ENCODE measurements at regions not wholly inside any gene's neighbourhood (a gene's known extent, or its start where the extent isn't known, plus 50 kb on each side); places are given as distances from the start of the nearest gene placed in this dataset.

DNA sequence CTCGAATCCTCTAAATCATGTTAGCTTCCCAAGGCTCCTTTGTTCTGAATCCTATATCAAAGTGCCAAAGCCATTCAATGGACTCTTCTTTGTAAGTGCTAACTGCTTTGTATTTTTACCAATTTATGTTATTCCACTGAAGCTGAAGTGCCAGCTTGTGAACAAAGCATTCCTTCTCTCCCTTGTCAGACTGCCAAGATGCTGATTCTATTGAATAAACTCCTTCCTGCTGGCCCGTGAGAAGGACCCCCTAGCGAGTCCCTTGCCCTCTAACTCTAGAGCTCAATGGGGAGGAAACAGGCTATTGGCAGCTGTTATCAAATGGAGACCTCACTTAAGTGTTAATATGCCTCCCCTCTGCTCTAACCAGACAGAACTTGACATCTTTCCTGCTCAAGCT lies 1097.9 kb upstream of the CNTNAP5 start:
- DNase-seq (ENCODE audit: extremely low spot score): no peak
- TF ChIP-seq, protein P1, sequence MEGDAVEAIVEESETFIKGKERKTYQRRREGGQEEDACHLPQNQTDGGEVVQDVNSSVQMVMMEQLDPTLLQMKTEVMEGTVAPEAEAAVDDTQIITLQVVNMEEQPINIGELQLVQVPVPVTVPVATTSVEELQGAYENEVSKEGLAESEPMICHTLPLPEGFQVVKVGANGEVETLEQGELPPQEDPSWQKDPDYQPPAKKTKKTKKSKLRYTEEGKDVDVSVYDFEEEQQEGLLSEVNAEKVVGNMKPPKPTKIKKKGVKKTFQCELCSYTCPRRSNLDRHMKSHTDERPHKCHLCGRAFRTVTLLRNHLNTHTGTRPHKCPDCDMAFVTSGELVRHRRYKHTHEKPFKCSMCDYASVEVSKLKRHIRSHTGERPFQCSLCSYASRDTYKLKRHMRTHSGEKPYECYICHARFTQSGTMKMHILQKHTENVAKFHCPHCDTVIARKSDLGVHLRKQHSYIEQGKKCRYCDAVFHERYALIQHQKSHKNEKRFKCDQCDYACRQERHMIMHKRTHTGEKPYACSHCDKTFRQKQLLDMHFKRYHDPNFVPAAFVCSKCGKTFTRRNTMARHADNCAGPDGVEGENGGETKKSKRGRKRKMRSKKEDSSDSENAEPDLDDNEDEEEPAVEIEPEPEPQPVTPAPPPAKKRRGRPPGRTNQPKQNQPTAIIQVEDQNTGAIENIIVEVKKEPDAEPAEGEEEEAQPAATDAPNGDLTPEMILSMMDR (IDR thresholded peaks at IDR 0.05; ENCODE audit: control extremely low read depth, extremely low read depth, low read depth, missing control alignments): no peak
- ChIA-PET CTCF (no interaction called here), POLR2A (no interaction called here)

DNA sequence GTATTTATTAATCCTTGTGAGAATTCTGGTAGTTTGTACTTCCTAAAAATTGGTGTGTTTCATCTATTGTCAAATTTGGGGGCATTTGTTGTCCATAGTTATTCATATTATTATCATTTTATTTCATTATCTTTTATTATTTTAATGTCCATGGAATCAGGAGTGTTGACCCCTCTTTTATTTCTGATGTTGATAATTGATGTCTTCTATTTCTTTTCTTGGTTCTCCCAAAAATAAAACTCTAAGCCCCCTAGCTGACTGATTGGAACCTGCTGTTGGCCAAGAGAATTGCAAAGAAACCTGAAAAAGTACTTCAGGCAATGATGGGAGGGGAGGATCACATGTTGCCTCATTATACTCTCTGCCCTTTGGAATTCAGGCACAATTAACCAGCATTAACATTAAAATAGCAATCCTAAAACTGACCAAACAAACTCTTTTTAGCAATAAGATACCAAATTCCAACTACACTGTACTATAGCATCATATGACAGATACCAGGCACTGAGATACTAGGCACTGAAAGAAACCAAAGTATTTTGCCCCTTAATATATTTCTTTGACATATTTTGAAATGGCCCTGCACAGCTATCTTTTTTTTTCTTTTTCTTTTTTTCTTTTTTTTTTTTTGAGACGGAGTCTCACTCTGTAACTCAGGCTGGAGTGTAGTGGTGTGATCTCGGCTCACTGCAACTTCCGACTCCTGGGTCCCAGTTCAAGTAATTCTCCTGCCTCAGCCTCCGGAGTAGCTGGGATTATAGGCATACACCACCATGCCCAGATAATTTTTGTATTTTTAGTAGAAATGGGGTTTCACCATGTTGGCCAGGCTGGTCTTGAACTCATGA lies 1097.2 kb upstream of the CNTNAP5 start:
- ChIA-PET CTCF (no interaction called here), POLR2A (no interaction called here)
- no peak for DNase-seq (ENCODE audit: extremely low spot score)
- TF ChIP-seq, protein P1 (IDR thresholded peaks at IDR 0.05; ENCODE audit: control extremely low read depth, extremely low read depth, low read depth, missing control alignments): no peak

DNA sequence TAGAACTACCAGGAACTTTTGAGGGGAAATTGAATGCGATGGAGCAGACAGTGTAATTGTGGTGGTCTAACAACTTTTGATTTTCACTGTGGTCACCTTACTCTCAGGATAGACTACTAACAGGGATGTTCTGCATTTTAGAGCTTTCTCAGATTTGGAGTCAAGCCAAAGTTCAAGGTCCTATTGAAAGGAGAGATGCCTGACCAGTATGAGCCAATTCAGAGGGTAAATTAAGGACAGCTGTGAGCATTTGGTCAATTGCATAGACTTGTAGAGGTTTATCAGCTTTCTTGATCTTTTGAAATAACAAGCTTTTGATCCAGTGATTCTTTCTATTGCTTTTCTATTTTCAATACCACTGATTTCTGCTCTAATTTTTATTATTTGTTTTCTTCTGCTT lies 1095.7 kb upstream of the CNTNAP5 start:
- CTCF ChIA-PET: no interaction called here
- TF ChIP-seq, protein P1 (IDR thresholded peaks at IDR 0.05; ENCODE audit: control extremely low read depth, extremely low read depth, low read depth, missing control alignments): no peak
- DNase-seq (ENCODE audit: extremely low spot score): no peak
- POLR2A ChIA-PET: interaction anchor here (0.7 kb wide), 1 partner anchor 10 kb away, joined by 3 read pairs; no protein-coding TSS in a partner anchor

DNA sequence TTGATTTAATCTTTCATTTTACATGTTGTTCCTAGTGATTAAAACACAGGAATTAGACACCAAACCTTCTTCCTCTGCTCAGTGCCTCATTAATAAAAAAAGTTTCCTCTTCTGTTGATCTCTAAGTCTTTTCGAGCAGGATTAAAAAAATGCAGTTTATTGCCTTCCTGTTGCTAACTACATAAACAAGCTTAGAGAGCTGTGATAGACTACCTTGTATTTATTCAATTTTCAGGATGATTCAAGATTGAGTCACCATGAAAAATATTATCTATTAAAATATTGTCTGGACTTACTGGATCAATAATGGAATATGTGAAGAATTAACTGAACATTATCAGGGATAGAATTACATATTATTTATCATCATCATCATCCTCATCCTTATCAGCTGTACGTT lies 1089.6 kb upstream of the CNTNAP5 start:
- POLR2A ChIA-PET: no interaction called here
- no peak for DNase-seq (ENCODE audit: extremely low spot score)
- TF ChIP-seq, protein P1 (IDR thresholded peaks at IDR 0.05; ENCODE audit: control extremely low read depth, extremely low read depth, low read depth, missing control alignments): no peak
- CTCF ChIA-PET: interaction anchor here (1.1 kb wide), 1 partner anchor 11 kb away, joined by 3 read pairs; no protein-coding TSS in a partner anchor

DNA sequence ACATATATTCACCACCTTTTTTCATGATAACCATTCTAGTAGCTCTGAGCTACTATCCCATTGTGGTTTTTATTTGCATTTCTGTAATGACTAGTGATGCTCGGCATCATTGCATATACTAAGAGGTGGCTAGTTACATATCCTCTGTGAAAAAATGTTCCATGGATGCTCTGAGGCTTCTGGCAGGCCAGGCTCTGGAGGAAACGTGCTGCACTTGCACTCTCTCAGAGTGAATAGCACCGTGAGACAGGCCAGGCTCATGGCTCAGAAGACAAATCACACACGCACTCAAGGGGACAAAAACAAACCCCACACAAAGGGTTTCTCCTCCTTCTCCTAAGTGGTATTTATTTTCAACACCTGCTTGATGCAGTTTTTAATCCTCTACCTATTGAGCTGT lies 1085.3 kb upstream of the CNTNAP5 start:
- TF ChIP-seq, protein P1 (IDR thresholded peaks at IDR 0.05; ENCODE audit: control extremely low read depth, extremely low read depth, low read depth, missing control alignments): no peak
- POLR2A ChIA-PET: no interaction called here
- CTCF ChIA-PET: interaction anchor here (1.0 kb wide), 1 partner anchor 9 kb away, joined by 3 read pairs; no protein-coding TSS in a partner anchor
- no peak for DNase-seq (ENCODE audit: extremely low spot score)

DNA sequence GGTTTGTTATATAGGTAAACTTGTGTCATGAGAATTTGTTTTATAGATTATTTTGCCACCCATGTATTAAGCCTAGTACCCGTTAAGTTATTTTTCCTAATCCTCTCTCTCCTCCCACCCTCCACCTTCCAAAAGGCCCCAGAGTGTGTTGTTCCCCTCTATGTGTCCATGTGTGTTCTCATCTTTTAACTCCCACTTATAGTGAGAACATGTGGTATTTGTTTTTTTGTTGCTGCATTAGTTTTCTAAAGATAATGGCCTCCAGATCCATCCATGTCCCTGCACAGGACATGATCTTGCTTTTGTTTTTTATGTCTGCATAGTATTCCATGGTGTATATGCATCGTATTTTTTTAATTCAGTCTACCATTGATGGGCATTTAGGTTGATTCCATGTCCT lies 1075.6 kb upstream of the CNTNAP5 start:
- TF ChIP-seq, protein P1 (IDR thresholded peaks at IDR 0.05; ENCODE audit: control extremely low read depth, extremely low read depth, low read depth, missing control alignments): no peak
- ChIA-PET CTCF (no interaction called here), POLR2A (no interaction called here)
- DNase-seq (ENCODE audit: extremely low spot score): no peak

All from GM10248 (cell line).